GM12878 (cell line): ENCODE measurements at regions not wholly inside any gene's neighbourhood (a gene's known extent, or its start where the extent isn't known, plus 50 kb on each side); places are given as distances from the start of the nearest gene placed in this dataset.

ENCODE experiments used
- ATAC-seq: fragments of 200-7000 bp; cut with Tn5 transposase; 3 replicates; pipeline ENCODE4 v1.9.1; 2020; ENCODE audit warnings: mild to moderate bottlenecking, moderate library complexity
- BruUV-seq: library from RNA; stranded (reverse); fragments of 400-500 nt; replicated peaks from 2 replicates; lab custom pipeline; 2021; lab: Mats Ljungman, UMichigan
- CTCF ChIA-PET: fragments of 300-600 bp; sonication (Branson Sonifier 250); formaldehyde crosslinking; extraction: SDS; loops from one replicate; lab custom pipeline; 2021; ENCODE audit warnings: inconsistent platforms; lab: Yijun Ruan, JAX
- POLR2A ChIA-PET: fragments of 350-600 bp; formaldehyde crosslinking; extraction: SDS; loops from one replicate; lab custom pipeline; 2021; ENCODE audit warnings: inconsistent platforms; lab: Charles Lee
- RAD21 ChIA-PET: fragments of 300-600 bp; sonication (Branson Sonifier 250); formaldehyde crosslinking; loops from one replicate; lab custom pipeline; 2023; ENCODE audit warnings: antibody characterized with exemption; ENCODE audit not compliant: unreplicated experiment; lab: Charles Lee
- SMC1A ChIA-PET: fragments of 300-600 bp; sonication (Branson Sonifier 250); formaldehyde crosslinking; loops from one replicate; lab custom pipeline; 2023; ENCODE audit not compliant: unreplicated experiment, uncharacterized antibody; lab: Charles Lee
- DNase-seq: peaks from one replicate; pipeline ENCODE4 v3.0.0-alpha.2; 2011; ENCODE audit warnings: low read depth, low spot score
- FAIRE-seq: peaks from 3 replicates; lab custom pipeline; 2011; peaks lifted over from hg19 to GRCh38; lab: Jason Lieb, UNC
- H2AFZ ChIP-seq: 2 replicates; pipeline ENCODE4 v1.6.0; 2011; ENCODE audit warnings: low read depth, low read length, control low read depth; ENCODE audit not compliant: control insufficient read depth
- H3K27ac ChIP-seq: 2 replicates; pipeline ENCODE4 v1.5.1; 2011; ENCODE audit warnings: control low read depth; ENCODE audit not compliant: control insufficient read depth, insufficient read depth
- H3K27me3 ChIP-seq, 2 experiments: replicated peaks in 1 of 2; 2 replicates each; pipeline versions ENCODE4 v1.6.0 to v1.6.1; 2011; ENCODE audit warnings: low read length in 1 of 2; ENCODE audit not compliant: control insufficient read depth in 2 of 2, insufficient read depth in 2 of 2
- H3K36me3 ChIP-seq, 2 experiments: 2 replicates each; pipeline ENCODE4 v1.5.1; 2011; ENCODE audit warnings: low read length in 1 of 2; ENCODE audit not compliant: control insufficient read depth in 2 of 2, insufficient read depth in 2 of 2
- H3K4me1 ChIP-seq: 2 replicates; pipeline ENCODE4 v1.6.1; 2011; ENCODE audit warnings: mild to moderate bottlenecking, low read length, moderate library complexity, mixed read lengths; ENCODE audit not compliant: control insufficient read depth, insufficient read depth
- H3K4me2 ChIP-seq: 2 replicates; pipeline ENCODE4 v1.6.0; 2011; ENCODE audit warnings: control low read depth; ENCODE audit not compliant: control insufficient read depth, insufficient read depth
- H3K4me3 ChIP-seq: fragments of 200-600 bp; sonication (generic); 2 replicates; pipeline ENCODE4 v1.5.1; 2016
- H3K79me2 ChIP-seq: 2 replicates; pipeline ENCODE4 v1.6.0; 2011; ENCODE audit warnings: low read length; ENCODE audit not compliant: control insufficient read depth, insufficient read depth
- H3K9ac ChIP-seq: 2 replicates; pipeline ENCODE4 v1.8.0; 2011; ENCODE audit warnings: low read length, control low read depth, mixed read lengths; ENCODE audit not compliant: control insufficient read depth, insufficient read depth
- H3K9me3 ChIP-seq: replicated peaks from 3 replicates; pipeline ENCODE4 v1.5.1; 2011; ENCODE audit warnings: mild to moderate bottlenecking, low read length; ENCODE audit not compliant: control insufficient read depth, insufficient read depth
- H4K20me1 ChIP-seq: 2 replicates; pipeline ENCODE4 v1.6.0; 2011; ENCODE audit not compliant: control insufficient read depth, insufficient read depth
- CHD2 ChIP-seq: IDR thresholded peaks from 2 replicates; pipeline ENCODE4 v1.6.1; 2011; ENCODE audit warnings: low read depth, low read length, improper control_type of control experiment, borderline replicate concordance
- FOXK2 ChIP-seq: fragments of 450-650 bp; IDR thresholded peaks from 2 replicates; pipeline ENCODE4 v1.6.1; 2017; ENCODE audit warnings: mild to moderate bottlenecking, moderate library complexity
- FOXM1 ChIP-seq: IDR thresholded peaks from 2 replicates; pipeline ENCODE4 v1.6.1; 2012; ENCODE audit warnings: low read depth, mild to moderate bottlenecking, inconsistent platforms, low read length, moderate library complexity
- GATAD2B ChIP-seq: fragments of 450-650 bp; conservative IDR thresholded peaks from 2 replicates; pipeline ENCODE4 v1.6.1; 2017; ENCODE audit warnings: low read depth, mild to moderate bottlenecking, moderate library complexity
- HCFC1 ChIP-seq: fragments of 150-350 bp; IDR thresholded peaks from 2 replicates; pipeline ENCODE4 v1.6.1; 2014; ENCODE audit warnings: low read length
- HDGF ChIP-seq: fragments of 450-650 bp; IDR thresholded peaks from 2 replicates; pipeline ENCODE4 v1.6.1; 2016; ENCODE audit warnings: antibody characterized with exemption
- KDM1A ChIP-seq: fragments of 200-600 bp; sonication (generic); IDR thresholded peaks from 2 replicates; pipeline ENCODE4 v1.6.1; 2016; ENCODE audit warnings: borderline replicate concordance
- MYC ChIP-seq: IDR thresholded peaks from 2 replicates; pipeline ENCODE4 v1.6.1; 2011; ENCODE audit warnings: mild to moderate bottlenecking, low read length, moderate library complexity, inconsistent platforms; ENCODE audit not compliant: insufficient read depth, insufficient replicate concordance, insufficient read length, severe bottlenecking
- PAX5 ChIP-seq: IDR thresholded peaks from 2 replicates; pipeline ENCODE4 v1.6.1; 2011; ENCODE audit warnings: low read depth, low read length, borderline replicate concordance
- SIX5 ChIP-seq: IDR thresholded peaks from 2 replicates; pipeline ENCODE4 v1.6.1; 2011; ENCODE audit warnings: mild to moderate bottlenecking, low read depth, low read length, moderate library complexity; ENCODE audit not compliant: severe bottlenecking
- SMAD5 ChIP-seq: IDR thresholded peaks from 2 replicates; pipeline ENCODE4 v1.6.1; 2016; ENCODE audit warnings: antibody characterized with exemption, low read depth
- SREBF2 ChIP-seq: IDR thresholded peaks from 2 replicates; pipeline ENCODE4 v1.6.1; 2012; ENCODE audit warnings: mild to moderate bottlenecking, low read length
- TAF1 ChIP-seq: IDR thresholded peaks from 2 replicates; pipeline ENCODE4 v1.6.1; 2011; ENCODE audit warnings: mild to moderate bottlenecking, low read depth, low read length, borderline replicate concordance
- ZNF622 ChIP-seq: fragments of 450-650 bp; IDR thresholded peaks from 2 replicates; pipeline ENCODE4 v1.6.1; 2017; ENCODE audit warnings: mild to moderate bottlenecking, inconsistent platforms
- WGBS: methylation state at CpG from one replicate; pipeline ENCODE4 v1.1.6; 2016; ENCODE audit warnings: low lambda C conversion rate; ENCODE audit not compliant: insufficient replicate concordance, insufficient coverage; ENCODE audit errors: missing lambda C conversion rate; 5-methylcytosine and 5-hydroxymethylcytosine counted together
- in situ Hi-C: fragments of 300-500 bp; cut with MboI; formaldehyde crosslinking; loops from 9 replicates; pipeline ENCODE4 v1.14.3; 2018; ENCODE audit warnings: mixed read lengths
- intact Hi-C: fragments of 100-400 bp; cut with micrococcal nuclease; formaldehyde crosslinking; loops from one replicate; pipeline ENCODE4 v1.14.2; 2022; ENCODE audit not compliant: unreplicated experiment
- TF ChIP-seq, protein P1 (sequence below): IDR thresholded peaks from 2 replicates; pipeline ENCODE4 v1.6.1; 2011; ENCODE audit warnings: mild to moderate bottlenecking, low read depth, low read length, moderate library complexity; ENCODE audit not compliant: insufficient replicate concordance
- TF ChIP-seq, protein P2 (sequence below): IDR thresholded peaks from 2 replicates; pipeline ENCODE4 v1.6.1; 2012; ENCODE audit warnings: mild to moderate bottlenecking, low read depth, low read length

DNA sequence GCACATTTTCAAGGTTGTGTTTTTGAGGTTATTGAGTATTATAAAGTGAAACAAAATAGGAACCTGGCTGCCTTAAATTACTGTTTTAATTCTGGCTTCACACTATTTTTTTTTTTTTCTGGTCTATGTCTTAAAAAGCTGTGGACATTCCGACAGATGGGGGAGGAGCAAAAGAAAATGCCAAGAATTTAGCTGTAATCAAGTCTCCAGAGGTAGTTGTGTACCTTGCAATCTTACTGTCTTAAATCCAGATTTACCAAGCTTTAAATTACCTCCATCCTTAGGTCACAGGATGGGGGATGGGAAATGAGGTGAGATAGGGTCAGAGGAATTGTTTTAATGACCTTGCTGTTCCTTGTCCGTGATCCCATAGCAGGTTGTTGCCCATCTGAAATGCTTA lies 182.8 kb downstream of the UTRN start (continued):
- TF ChIP-seq, protein P1, sequence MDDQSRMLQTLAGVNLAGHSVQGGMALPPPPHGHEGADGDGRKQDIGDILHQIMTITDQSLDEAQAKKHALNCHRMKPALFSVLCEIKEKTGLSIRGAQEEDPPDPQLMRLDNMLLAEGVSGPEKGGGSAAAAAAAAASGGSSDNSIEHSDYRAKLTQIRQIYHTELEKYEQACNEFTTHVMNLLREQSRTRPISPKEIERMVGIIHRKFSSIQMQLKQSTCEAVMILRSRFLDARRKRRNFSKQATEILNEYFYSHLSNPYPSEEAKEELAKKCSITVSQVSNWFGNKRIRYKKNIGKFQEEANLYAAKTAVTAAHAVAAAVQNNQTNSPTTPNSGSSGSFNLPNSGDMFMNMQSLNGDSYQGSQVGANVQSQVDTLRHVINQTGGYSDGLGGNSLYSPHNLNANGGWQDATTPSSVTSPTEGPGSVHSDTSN = no peak
- TF ChIP-seq HDGF (no peak), TAF1 (no peak)

DNA sequence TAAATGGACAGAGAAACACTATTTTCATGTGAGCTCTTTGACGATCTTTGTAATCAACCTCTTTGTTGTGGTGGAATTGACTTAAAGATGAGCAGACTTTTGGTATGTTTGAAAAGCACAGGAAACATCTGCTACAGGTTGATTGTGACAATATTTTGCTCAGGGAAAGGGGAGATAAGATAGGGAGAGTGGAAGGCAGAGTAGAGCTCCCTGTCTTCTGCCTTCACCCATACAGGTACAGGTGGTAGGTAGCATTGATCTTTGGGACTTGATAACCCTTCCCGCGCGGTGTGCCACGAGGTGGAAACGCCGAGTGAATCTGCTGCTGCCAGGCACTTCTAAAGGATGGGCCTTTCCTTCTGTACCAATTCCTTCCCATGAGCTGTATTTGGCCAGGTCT lies 183.6 kb downstream of the UTRN start:
- intact Hi-C loops = no loop called here
- peaks cover 3 to 18% of the 10 kb centered on the region in 2 experiments; a peak in 3 of 4 replicates for H3K36me3 ChIP-seq
- ChIA-PET POLR2A (interaction anchor here (0.9 kb wide), 1 partner anchor 9 kb away, joined by 3 read pairs; no protein-coding TSS in a partner anchor), CTCF (interaction anchor here (0.6 to 1.3 kb wide), 4 partner anchors 13 to 250 kb away, joined by 3 to 7 read pairs (median 4); no protein-coding TSS in a partner anchor)
- no TSS peak for BruUV-seq
- ATAC-seq (no peak), FAIRE-seq (no peak)
- no peak overlapping the region for H2AFZ ChIP-seq
- no peaks in the 10 kb centered on the region for H4K20me1 ChIP-seq
- WGBS = 98% methylated on average over 7 of the region's 7 CpGs
- peaks cover 7% of the 10 kb centered on the region for H3K4me1 ChIP-seq
- 0 out of 2 replicates have a peak overlapping the region, but pooled peaks have one; percentile 2 for H3K27ac ChIP-seq
- no peak for TF ChIP-seq PAX5
- no peak for TF ChIP-seq MYC
- TF ChIP-seq FOXK2 = no peak
- TF ChIP-seq KDM1A = no peak
- no peak for TF ChIP-seq SMAD5
- TF ChIP-seq, protein P2, sequence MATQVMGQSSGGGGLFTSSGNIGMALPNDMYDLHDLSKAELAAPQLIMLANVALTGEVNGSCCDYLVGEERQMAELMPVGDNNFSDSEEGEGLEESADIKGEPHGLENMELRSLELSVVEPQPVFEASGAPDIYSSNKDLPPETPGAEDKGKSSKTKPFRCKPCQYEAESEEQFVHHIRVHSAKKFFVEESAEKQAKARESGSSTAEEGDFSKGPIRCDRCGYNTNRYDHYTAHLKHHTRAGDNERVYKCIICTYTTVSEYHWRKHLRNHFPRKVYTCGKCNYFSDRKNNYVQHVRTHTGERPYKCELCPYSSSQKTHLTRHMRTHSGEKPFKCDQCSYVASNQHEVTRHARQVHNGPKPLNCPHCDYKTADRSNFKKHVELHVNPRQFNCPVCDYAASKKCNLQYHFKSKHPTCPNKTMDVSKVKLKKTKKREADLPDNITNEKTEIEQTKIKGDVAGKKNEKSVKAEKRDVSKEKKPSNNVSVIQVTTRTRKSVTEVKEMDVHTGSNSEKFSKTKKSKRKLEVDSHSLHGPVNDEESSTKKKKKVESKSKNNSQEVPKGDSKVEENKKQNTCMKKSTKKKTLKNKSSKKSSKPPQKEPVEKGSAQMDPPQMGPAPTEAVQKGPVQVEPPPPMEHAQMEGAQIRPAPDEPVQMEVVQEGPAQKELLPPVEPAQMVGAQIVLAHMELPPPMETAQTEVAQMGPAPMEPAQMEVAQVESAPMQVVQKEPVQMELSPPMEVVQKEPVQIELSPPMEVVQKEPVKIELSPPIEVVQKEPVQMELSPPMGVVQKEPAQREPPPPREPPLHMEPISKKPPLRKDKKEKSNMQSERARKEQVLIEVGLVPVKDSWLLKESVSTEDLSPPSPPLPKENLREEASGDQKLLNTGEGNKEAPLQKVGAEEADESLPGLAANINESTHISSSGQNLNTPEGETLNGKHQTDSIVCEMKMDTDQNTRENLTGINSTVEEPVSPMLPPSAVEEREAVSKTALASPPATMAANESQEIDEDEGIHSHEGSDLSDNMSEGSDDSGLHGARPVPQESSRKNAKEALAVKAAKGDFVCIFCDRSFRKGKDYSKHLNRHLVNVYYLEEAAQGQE = no peak
- no peak for TF ChIP-seq SREBF2
- TF ChIP-seq SIX5 = no peak
- TF ChIP-seq ZNF622 = no peak
- no peak for TF ChIP-seq HCFC1
- TF ChIP-seq CHD2 = no peak
- no peak for TF ChIP-seq FOXM1
- no peak for TF ChIP-seq GATAD2B
- TF ChIP-seq, all 136 proteins: peak for 0
- DNase-seq = no peak
- ChIA-PET RAD21 (interaction anchor here (1.4 kb wide), 1 partner anchor 8 kb away, joined by 5 read pairs; no protein-coding TSS in a partner anchor), SMC1A (interaction anchor here (0.7 to 4.1 kb wide), 4 partner anchors 9 to 134 kb away, joined by 3 to 15 read pairs (median 6); no protein-coding TSS in a partner anchor)
- in situ Hi-C loops = no loop called here
- Histone ChIP-seq H3K79me2 (no peaks in the 10 kb centered on the region), H3K4me3 (no peak overlapping the region), H3K9me3 (no peaks in the 10 kb centered on the region), H3K9ac (no peak overlapping the region), H3K4me2 (peak overlapping the region; percentile 7; the same call in 1 of the 2 replicates), H3K27me3 (no peaks in the 10 kb centered on the region)
